HG02938 (cell line): ENCODE measurements at regions not wholly inside any gene's neighbourhood (a gene's known extent, or its start where the extent isn't known, plus 50 kb on each side); places are given as distances from the start of the nearest gene placed in this dataset.
"Not testable (repeated sequence)": the region's sequence is repeated elsewhere in the genome, so short reads cannot be mapped to it uniquely, and the experiment has no call there.

Experiments used
- ATAC-seq: cut with Tn5 transposase; IDR thresholded peaks from one replicate; pipeline ENCODE4 v1.9.1; 2021; ENCODE audit warnings: mild to moderate bottlenecking, moderate library complexity; ENCODE audit not compliant: unreplicated experiment

- ATAC-seq: no peak
These were observed 700.5 kb downstream of the TENT5A start for GRCh38 chr6:81051952-81052351.

GRCh38 chr6:81049425-81050042, 702.9 kb downstream of the TENT5A start:
- ATAC-seq: no peak

DNA sequence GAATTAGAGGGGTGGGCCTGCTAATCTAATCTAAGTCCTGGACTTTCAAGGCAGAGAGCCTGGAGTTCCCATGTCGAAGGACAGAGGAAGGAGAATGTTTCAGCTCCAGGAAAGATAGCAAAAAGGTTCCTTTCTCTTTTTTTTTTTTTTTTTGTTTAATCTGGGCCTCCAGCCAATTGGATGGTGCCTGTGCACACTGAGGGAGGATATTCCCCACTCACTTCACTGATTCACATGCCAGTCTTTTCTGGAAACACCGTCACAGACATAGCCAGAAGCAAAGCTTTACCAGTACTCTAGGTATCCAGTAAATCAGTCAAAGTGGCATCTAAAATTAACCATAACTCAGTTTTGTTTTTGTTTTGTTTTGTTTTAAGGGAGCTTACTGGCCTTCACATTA, 721.1 kb downstream of the TENT5A start:
- ATAC-seq: no peak

DNA sequence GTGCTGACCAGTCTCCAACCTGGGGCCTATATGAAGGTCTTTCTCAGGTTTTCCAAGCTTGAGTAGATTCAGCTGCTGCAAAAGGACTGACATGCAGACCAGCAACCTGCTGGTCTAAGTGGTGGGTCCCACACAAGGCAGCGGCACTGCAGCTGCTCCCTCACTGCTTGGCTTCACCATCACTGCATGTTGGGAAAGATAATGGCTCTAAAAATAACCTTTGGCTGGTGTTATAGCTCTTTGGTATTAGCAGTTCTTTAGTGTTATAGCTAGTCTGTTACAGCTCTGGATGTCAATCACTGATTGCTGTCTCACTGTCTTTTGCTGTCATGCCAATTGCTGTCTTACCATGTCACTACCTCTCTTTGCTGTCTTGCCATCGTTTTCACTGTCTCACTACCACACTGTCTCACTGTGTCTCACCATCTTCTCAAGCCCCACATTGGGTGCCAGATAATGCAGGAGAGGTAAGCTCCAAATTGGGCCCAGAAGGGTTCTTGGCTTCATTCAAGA, 726.4 kb downstream of the TENT5A start:
- ATAC-seq: no peak

DNA sequence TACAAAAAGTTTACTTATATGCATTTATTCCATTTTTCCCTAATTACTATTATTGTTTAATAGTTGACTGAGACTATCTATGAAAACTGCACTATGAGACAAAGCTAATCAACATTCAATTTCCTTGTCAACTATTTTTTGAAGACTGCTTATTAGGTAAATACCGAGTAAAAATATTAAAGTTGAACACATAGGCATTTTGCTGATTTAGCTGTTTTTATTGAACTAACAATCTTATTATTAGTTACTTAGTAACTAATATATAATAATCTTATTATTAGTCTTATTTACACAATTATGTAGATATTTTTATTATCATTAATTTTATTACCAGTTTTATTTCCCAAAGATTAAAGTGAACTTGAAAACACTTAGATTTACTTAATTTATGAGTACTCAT, 728.8 kb downstream of the TENT5A start:
- no peak for ATAC-seq

GRCh38 chr6:81023007-81023582, 729.4 kb downstream of the TENT5A start:
- no peak for ATAC-seq

GRCh38 chr6:81017586-81017985, 734.9 kb downstream of the TENT5A start:
- not testable (repeated sequence) for ATAC-seq

GRCh38 chr6:81003894-81004293, 748.6 kb downstream of the TENT5A start:
- ATAC-seq: no peak

- no peak for ATAC-seq
These were observed 749.3 kb downstream of the TENT5A start for GRCh38 chr6:81003156-81003555.

DNA sequence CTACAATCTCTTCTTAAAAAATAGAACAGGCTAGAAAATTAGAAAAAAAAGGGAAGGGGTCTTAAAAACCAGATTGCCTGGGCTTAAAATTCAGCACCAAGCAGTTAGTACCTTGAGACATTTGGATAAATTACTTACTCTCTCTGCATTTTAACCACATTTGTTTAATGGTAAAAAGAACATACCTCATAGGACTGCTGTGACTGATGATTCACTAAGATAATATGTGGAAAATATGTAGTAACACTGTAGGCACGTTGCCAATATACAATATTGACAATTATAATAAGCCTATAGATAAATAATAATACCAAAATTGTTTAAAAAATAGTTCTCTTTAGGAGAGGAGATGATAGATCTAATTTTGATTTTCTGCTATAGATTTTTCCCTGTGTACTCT, 750.4 kb downstream of the TENT5A start:
- no peak for ATAC-seq

- no peak for ATAC-seq
These were observed 761.2 kb downstream of the TENT5A start for GRCh38 chr6:80991316-80991715.

DNA sequence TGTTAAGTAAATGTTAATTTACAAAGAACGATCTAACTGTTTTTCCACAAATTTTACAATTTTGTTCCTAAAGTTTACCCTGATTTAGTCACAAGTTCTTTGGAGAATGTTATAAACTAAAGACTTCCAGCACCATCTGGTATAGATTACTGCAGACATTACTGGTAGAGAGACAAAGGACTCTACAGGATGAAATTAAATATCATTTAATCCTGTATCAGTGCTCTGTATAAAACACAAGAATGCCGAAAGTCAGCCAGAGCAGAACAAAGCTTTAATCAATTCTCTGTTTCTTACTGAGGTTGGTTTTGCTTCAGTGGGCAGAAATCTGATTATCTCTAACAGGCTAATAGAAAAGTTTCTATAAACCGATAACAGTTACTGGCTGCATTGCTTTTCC, 763.6 kb downstream of the TENT5A start:
- ATAC-seq: no peak

GRCh38 chr6:80988286-80988685, 764.2 kb downstream of the TENT5A start:
- no peak for ATAC-seq

DNA sequence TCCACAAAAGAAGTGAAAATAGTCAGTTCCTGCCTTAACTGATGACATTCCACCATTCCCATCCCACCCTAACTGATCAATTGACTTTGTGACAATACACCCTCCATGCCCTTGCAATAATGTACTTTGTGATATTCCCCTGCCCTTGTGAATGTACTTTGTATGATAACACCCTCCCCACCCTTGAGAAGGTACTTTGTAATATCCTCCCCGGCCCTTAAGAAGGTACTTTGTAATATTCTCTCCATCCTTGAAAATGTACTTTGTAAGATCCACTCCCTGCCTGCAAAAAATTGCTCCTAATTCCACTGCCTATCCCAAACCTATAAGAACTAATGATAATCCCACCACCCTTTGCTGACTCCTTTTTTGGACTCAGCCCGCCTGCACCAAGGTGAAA, 771.3 kb downstream of the TENT5A start:
- ATAC-seq: not testable (repeated sequence)

- no peak for ATAC-seq
These were observed 776.1 kb downstream of the TENT5A start for GRCh38 chr6:80976336-80976735.

- no peak for ATAC-seq
These were observed 777.9 kb downstream of the TENT5A start for GRCh38 chr6:80974579-80974978.

DNA sequence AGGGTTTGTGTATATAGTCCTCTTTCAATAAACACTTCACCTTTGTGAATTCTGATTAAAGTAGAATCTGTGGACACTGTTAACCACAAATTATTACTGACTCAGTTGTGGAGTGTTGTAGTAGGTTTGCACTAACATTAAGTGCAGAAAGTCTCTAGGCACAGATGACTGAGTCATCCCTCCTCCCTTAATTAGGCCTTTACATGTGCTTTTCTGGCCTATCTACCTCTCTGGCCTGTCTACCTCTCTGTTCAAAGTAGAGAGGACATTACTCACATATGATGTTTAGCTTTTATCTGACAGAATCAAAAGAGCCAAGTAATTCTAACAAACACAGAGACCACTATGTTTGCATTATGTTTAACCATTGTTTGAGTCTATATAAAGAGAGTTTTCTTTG, 783.0 kb downstream of the TENT5A start:
- no peak for ATAC-seq

- ATAC-seq: no peak
These were observed 784.9 kb downstream of the TENT5A start for GRCh38 chr6:80967609-80968008.

- ATAC-seq: no peak
These were observed 790.1 kb downstream of the TENT5A start for GRCh38 chr6:80962382-80962781.

DNA sequence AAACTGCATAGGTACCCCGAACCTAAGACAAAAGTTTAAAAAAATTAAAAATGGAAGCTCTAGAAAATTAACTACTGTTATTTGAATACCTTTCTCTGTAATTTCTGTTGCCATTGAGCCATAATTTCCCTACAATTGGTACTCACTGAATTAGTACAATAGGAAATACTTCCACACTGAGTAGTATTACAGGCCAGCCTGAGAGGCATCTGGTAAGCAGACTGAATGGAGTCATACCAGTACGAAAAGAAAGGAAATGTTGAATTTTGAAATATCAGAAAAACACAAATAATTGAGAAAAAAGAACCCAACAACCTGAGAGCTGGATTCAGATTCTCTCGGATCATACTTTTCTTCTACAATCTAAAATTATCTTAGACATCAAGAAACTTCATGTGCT, 791.3 kb downstream of the TENT5A start:
- no peak for ATAC-seq

GRCh38 chr6:80959034-80959433, 793.4 kb downstream of the TENT5A start:
- no peak for ATAC-seq

DNA sequence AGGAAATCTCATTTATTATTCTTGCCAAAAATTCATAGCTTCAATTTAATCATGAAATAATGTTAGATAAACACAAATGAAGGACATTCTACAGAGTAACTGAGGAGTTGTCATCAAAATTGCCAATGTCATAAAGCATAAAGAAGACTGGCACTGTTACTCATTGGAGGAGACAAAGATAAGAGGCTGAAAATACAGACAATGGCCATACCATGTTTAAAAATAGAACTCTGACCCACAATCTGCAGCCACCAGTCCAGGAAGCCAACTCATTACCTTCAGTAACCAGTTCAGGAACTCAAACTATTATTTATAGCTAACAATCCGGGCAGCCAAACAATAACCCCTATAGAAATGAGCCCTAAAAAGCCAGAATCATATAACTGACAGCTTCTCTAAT, 795.6 kb downstream of the TENT5A start:
- no peak for ATAC-seq

- not testable (repeated sequence) for ATAC-seq
These were observed 800.0 kb downstream of the TENT5A start for GRCh38 chr6:80952479-80952878.
